SK-N-SH treated with all-trans-retinoic acid at 6 μM for 48 hours (cell line): ENCODE measurements at regions not wholly inside any gene's neighbourhood (a gene's known extent, or its start where the extent isn't known, plus 50 kb on each side); places are given as distances from the start of the nearest gene placed in this dataset.

Experiments used
- ARNTL ChIP-seq: fragments of 450-650 bp; formaldehyde crosslinking; IDR thresholded peaks from 2 replicates; pipeline ENCODE4 v1.5.0; 2020; ENCODE audit warnings: low read depth, mild to moderate bottlenecking, moderate library complexity, borderline replicate concordance
- BACH2 ChIP-seq: fragments of 250-450 bp; sonication (Bioruptor Pico); IDR thresholded peaks from 2 replicates; pipeline ENCODE4 v1.9.0; 2021; ENCODE audit warnings: mild to moderate bottlenecking, borderline replicate concordance
- CSDC2 ChIP-seq: fragments of 250-450 bp; sonication (Bioruptor Pico); IDR thresholded peaks from 2 replicates; pipeline ENCODE4 v1.5.0; 2020; ENCODE audit warnings: mild to moderate bottlenecking, moderate library complexity
- GLIS3 ChIP-seq: fragments of 250-450 bp; sonication (Bioruptor Pico); IDR thresholded peaks from 2 replicates; pipeline ENCODE4 v1.5.0; 2020; ENCODE audit warnings: mild to moderate bottlenecking, moderate library complexity
- SNAI2 ChIP-seq: fragments of 250-450 bp; sonication (Bioruptor Pico); IDR thresholded peaks from 2 replicates; pipeline ENCODE4 v1.5.0; 2020; ENCODE audit warnings: mild to moderate bottlenecking, moderate library complexity
- ZFP3 ChIP-seq: fragments of 250-450 bp; sonication (Bioruptor Pico); IDR thresholded peaks from 2 replicates; pipeline ENCODE4 v1.5.0; 2020; ENCODE audit warnings: mild to moderate bottlenecking, moderate library complexity
- ZFP30 ChIP-seq: fragments of 450-650 bp; formaldehyde crosslinking; IDR thresholded peaks from 2 replicates; pipeline ENCODE4 v1.5.0; 2022; ENCODE audit warnings: mild to moderate bottlenecking, moderate library complexity
- ZNF8 ChIP-seq: fragments of 450-650 bp; formaldehyde crosslinking; IDR thresholded peaks from 2 replicates; pipeline ENCODE4 v1.5.0; 2020; ENCODE audit warnings: mild to moderate bottlenecking, moderate library complexity
- TF ChIP-seq, protein P1 (sequence below): fragments of 250-450 bp; sonication (Bioruptor Pico); IDR thresholded peaks from 2 replicates; pipeline ENCODE4 v1.5.0; 2020; ENCODE audit warnings: mild to moderate bottlenecking, moderate library complexity
- TF ChIP-seq, protein P2 (sequence below): fragments of 250-450 bp; sonication (Bioruptor Pico); IDR thresholded peaks from 2 replicates; pipeline ENCODE4 v1.8.0; 2020; ENCODE audit warnings: mild to moderate bottlenecking, moderate library complexity, borderline replicate concordance

DNA sequence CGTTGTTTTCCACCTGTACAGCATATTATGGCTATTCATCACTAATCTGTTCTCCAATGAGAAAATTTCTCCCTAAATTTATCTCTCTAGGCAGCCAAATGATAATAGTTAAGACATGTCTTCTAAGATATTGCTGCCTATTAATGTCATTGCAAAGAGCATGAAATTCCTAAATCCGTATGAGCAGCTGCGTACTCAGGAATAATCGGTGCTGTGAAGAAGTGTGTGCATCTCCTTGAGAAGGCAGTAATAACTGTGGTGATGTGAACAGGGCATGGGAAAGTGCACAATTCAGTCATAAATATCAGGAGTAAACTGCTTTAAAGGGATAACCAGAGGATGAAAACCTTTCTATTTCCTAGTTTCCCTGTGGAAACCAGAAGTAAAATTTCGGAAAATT is 112.2 kb downstream of the SLITRK5 start:
- TF ChIP-seq, protein P1, sequence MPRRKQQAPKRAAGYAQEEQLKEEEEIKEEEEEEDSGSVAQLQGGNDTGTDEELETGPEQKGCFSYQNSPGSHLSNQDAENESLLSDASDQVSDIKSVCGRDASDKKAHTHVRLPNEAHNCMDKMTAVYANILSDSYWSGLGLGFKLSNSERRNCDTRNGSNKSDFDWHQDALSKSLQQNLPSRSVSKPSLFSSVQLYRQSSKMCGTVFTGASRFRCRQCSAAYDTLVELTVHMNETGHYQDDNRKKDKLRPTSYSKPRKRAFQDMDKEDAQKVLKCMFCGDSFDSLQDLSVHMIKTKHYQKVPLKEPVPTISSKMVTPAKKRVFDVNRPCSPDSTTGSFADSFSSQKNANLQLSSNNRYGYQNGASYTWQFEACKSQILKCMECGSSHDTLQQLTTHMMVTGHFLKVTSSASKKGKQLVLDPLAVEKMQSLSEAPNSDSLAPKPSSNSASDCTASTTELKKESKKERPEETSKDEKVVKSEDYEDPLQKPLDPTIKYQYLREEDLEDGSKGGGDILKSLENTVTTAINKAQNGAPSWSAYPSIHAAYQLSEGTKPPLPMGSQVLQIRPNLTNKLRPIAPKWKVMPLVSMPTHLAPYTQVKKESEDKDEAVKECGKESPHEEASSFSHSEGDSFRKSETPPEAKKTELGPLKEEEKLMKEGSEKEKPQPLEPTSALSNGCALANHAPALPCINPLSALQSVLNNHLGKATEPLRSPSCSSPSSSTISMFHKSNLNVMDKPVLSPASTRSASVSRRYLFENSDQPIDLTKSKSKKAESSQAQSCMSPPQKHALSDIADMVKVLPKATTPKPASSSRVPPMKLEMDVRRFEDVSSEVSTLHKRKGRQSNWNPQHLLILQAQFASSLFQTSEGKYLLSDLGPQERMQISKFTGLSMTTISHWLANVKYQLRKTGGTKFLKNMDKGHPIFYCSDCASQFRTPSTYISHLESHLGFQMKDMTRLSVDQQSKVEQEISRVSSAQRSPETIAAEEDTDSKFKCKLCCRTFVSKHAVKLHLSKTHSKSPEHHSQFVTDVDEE (CRISPR knock-in tag) = no peak
- no peak for TF ChIP-seq ZFP3 (CRISPR knock-in tag)
- no peak for TF ChIP-seq CSDC2 (CRISPR knock-in tag)
- no peak for TF ChIP-seq ARNTL
- no peak for TF ChIP-seq ZFP30 (CRISPR knock-in tag)
- TF ChIP-seq, protein P2, sequence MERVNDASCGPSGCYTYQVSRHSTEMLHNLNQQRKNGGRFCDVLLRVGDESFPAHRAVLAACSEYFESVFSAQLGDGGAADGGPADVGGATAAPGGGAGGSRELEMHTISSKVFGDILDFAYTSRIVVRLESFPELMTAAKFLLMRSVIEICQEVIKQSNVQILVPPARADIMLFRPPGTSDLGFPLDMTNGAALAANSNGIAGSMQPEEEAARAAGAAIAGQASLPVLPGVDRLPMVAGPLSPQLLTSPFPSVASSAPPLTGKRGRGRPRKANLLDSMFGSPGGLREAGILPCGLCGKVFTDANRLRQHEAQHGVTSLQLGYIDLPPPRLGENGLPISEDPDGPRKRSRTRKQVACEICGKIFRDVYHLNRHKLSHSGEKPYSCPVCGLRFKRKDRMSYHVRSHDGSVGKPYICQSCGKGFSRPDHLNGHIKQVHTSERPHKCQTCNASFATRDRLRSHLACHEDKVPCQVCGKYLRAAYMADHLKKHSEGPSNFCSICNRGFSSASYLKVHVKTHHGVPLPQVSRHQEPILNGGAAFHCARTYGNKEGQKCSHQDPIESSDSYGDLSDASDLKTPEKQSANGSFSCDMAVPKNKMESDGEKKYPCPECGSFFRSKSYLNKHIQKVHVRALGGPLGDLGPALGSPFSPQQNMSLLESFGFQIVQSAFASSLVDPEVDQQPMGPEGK (CRISPR knock-in tag) = no peak
- TF ChIP-seq ZNF8 = no peak
- TF ChIP-seq GLIS3 (CRISPR knock-in tag) = no peak
- no peak for TF ChIP-seq BACH2 (CRISPR knock-in tag)
- TF ChIP-seq SNAI2 (CRISPR knock-in tag) = no peak
